Peyer's patch (tissue), 4 donors: ENCODE measurements at regions not wholly inside any gene's neighbourhood (a gene's known extent, or its start where the extent isn't known, plus 50 kb on each side); places are given as distances from the start of the nearest gene placed in this dataset.

ENCODE experiments used
- DNase-seq, 3 donors: peaks; one replicate each; pipeline ENCODE4 v3.0.0-alpha.2; 2017 to 2019
- H3K27ac ChIP-seq, 4 donors: fragments of 200-600 bp; sonication (generic); one replicate each; pipeline ENCODE4 v1.5.1; 2016 to 2019
- H3K27me3 ChIP-seq, 2 donors: fragments of 200-600 bp; sonication (generic); one replicate each; pipeline ENCODE4 v1.5.1; 2019
- H3K36me3 ChIP-seq, 3 donors: fragments of 200-600 bp; sonication (generic); one replicate each; pipeline ENCODE4 v1.5.1; 2016 to 2019
- H3K4me1 ChIP-seq, 4 donors: fragments of 200-600 bp; sonication (generic); one replicate each; pipeline ENCODE4 v1.5.1; 2016 to 2019
- H3K4me3 ChIP-seq, 4 donors: fragments of 200-600 bp; sonication (generic); 1 replicate in 3 of 4; 2 replicates in 1 of 4; pipeline ENCODE4 v1.5.1; 2016 to 2019; ENCODE audit warnings: mild to moderate bottlenecking in 1 of 4
- H3K9me3 ChIP-seq, 4 donors: fragments of 200-600 bp; sonication (generic); one replicate each; pipeline ENCODE4 v1.5.1; 2016 to 2019; ENCODE audit warnings: mild to moderate bottlenecking in 1 of 4
- POLR2A ChIP-seq, 2 donors: fragments of 450-650 bp; IDR thresholded peaks; one replicate each; pipeline ENCODE4 v1.5.1; 2017; ENCODE audit warnings: antibody characterized with exemption in 2 of 2, mild to moderate bottlenecking in 2 of 2, moderate library complexity in 2 of 2
- TF ChIP-seq, protein P1 (sequence below), 6 experiments: fragments of 450-650 bp in 4 of 6; fragments of 200-600 bp in 2 of 6; sonication (generic) in 1 of 6; IDR thresholded peaks; one replicate each; pipeline ENCODE4 v1.5.1; 2017 to 2019; ENCODE audit warnings: antibody characterized with exemption in 6 of 6, mild to moderate bottlenecking in 3 of 6, moderate library complexity in 1 of 6

DNA sequence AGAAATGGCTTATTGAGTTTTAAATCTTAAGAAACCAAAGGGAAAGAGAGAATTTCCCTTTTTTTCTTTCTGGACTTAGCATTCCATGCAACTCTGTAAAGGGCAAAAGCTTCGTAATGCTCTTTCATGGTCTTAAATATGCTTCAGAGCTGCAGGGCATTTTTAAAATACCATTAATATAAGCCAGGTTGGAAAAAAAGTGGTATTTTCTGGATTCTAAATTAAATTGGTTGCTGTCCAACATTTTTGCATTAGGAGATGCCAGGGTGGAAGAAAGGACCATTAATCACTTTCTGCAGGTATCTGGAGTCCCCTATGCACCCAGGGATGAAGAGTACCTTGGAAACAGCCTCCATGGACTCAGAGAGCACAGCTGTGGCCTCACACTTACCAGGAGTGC lies 215.1 kb upstream of the DAPK1 start:
- Histone ChIP-seq H3K9me3 (no peaks in the 10 kb centered on the region), H3K27me3 (no peaks in the 10 kb centered on the region), H3K4me1 (no peaks in the 10 kb centered on the region), H3K4me3 (no peak overlapping the region), H3K36me3 (no peaks in the 10 kb centered on the region), H3K27ac (no peak overlapping the region)
- no peak for TF ChIP-seq POLR2A (IDR thresholded peaks at IDR 0.05)
- TF ChIP-seq, protein P1, sequence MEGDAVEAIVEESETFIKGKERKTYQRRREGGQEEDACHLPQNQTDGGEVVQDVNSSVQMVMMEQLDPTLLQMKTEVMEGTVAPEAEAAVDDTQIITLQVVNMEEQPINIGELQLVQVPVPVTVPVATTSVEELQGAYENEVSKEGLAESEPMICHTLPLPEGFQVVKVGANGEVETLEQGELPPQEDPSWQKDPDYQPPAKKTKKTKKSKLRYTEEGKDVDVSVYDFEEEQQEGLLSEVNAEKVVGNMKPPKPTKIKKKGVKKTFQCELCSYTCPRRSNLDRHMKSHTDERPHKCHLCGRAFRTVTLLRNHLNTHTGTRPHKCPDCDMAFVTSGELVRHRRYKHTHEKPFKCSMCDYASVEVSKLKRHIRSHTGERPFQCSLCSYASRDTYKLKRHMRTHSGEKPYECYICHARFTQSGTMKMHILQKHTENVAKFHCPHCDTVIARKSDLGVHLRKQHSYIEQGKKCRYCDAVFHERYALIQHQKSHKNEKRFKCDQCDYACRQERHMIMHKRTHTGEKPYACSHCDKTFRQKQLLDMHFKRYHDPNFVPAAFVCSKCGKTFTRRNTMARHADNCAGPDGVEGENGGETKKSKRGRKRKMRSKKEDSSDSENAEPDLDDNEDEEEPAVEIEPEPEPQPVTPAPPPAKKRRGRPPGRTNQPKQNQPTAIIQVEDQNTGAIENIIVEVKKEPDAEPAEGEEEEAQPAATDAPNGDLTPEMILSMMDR (IDR thresholded peaks at IDR 0.05), result no peak
- DNase-seq, result no peak

DNA sequence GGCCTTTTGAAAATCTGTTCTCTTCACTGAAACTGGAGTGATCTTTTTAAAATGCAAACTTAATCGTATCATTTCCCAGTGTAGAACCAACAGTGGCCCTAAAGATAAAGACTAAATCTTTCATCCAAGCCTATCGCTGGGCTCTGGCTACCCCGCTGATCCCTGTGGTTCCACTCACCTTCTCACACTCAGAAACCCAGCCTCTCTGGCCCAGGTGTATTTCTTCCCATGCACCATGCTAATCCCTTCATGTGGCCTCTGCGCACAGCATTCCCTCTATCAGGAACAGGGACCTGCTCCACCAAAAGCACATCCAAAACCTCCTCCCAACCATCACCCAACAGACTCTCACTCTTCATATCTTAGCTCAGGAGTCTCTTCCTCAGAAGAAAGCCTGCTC lies 214.1 kb upstream of the DAPK1 start:
- DNase-seq, result no peak
- Histone ChIP-seq H3K36me3 (no peaks in the 10 kb centered on the region), H3K27ac (no peak overlapping the region), H3K27me3 (no peaks in the 10 kb centered on the region), H3K4me1 (no peaks in the 10 kb centered on the region), H3K4me3 (no peak overlapping the region), H3K9me3 (no peaks in the 10 kb centered on the region)
- TF ChIP-seq, protein P1 (IDR thresholded peaks at IDR 0.05), result no peak
- no peak for TF ChIP-seq POLR2A (IDR thresholded peaks at IDR 0.05)

DNA sequence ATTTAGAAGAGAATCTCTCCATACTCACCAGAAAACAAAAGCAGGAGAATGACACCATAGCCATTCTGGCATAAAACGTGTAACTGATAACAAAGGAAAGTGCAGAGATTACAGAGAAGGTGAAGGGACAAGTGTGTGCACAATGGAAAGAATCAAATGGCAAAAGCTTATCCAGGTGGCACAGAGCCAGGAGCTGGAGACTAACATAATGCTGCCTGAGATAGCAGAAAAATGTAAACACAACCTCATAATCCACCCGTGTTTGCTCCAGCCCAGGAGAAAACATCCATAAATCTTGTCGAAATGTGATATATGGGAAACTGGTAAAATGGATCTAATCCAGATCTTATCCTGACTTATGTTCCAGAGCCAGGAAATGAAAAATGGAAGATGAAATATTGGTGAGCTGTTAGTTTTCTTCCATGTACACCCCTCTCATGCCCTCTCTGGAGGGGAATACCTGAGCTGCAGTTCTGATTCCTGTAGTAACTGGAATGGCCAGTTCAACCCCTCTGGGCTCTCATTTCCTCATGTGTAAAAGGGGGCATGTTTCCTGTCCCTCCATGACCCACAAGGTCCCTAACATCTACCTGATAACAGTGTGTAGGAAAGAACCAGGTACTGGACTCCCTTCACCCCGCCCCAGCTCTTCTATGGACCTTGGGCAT lies 212.3 kb upstream of the DAPK1 start:
- Histone ChIP-seq H3K27ac (no peak overlapping the region), H3K4me3 (no peak overlapping the region), H3K27me3 (no peaks in the 10 kb centered on the region), H3K9me3 (no peaks in the 10 kb centered on the region), H3K4me1 (no peaks in the 10 kb centered on the region), H3K36me3 (no peaks in the 10 kb centered on the region)
- TF ChIP-seq POLR2A (IDR thresholded peaks at IDR 0.05), result no peak
- TF ChIP-seq, protein P1 (IDR thresholded peaks at IDR 0.05), result no peak
- DNase-seq, result no peak

DNA sequence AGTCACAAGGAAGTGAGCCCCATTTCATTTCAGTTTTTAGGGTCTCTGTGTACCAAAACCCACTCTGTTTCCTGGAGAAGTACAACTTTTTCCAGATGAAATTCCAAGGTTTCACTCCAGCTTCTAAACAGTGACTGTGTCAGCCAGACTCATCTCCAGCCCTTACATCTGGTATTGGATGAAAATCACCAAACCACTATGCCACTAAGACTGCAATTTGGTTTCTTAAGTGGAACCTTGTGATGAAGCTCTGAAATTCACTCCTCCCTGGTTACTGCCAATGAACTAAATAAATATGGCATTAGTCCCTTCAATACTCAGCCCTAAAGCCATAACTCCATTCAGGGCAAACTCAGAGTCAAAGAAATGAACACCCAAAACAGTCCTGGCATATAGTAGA lies 211.2 kb upstream of the DAPK1 start:
- no peak overlapping the region for H3K4me3 ChIP-seq
- no peaks in the 10 kb centered on the region for H3K27me3 ChIP-seq
- H3K36me3 ChIP-seq, result no peaks in the 10 kb centered on the region
- no peak for DNase-seq
- H3K9me3 ChIP-seq, result no peaks in the 10 kb centered on the region
- H3K27ac ChIP-seq, result no peak overlapping the region
- TF ChIP-seq, protein P1 (IDR thresholded peaks at IDR 0.05), result no peak
- TF ChIP-seq POLR2A (IDR thresholded peaks at IDR 0.05), result no peak
- no peaks in the 10 kb centered on the region for H3K4me1 ChIP-seq

DNA sequence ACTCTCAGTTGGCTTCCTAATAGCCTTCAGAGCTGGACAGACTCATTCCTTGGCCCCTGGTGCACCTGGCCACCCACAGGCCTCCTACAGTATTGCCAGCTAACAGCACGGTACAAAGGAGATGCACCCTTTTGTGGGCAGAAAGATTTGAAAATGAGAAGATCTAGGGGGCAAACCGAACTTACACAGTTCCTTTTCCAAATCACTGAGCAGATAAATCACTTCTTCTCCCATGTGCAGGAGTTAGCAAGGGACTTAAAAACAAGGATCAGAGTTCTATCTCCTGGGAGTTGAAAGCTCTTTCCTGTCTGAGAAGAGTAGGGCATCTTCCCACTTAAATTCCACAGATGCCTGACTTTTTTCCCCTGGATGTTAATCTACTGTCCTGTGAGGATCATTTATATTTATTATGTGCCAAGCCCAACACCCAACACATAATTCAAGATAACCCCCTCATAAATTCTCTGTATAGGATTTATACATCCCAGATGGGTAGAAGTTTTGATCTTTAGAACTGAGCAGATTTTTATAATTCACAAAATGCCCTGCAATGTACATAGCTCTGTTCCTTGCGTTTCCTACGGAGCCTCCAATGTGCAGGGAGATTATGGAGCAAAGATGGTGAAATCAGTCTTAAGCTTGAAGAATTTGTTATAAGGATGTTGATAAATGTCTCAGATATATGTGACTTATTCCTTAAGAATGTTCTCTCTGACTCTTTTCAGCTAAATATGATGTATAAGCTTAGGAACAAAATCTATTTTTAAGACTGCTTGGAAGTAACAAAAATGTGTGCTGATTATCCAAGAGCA lies 207.2 kb upstream of the DAPK1 start:
- Histone ChIP-seq H3K4me1 (no peaks in the 10 kb centered on the region), H3K4me3 (no peak overlapping the region), H3K27ac (no peak overlapping the region), H3K27me3 (no peaks in the 10 kb centered on the region), H3K9me3 (no peaks in the 10 kb centered on the region), H3K36me3 (no peaks in the 10 kb centered on the region)
- TF ChIP-seq, protein P1 (IDR thresholded peaks at IDR 0.05), result no peak
- TF ChIP-seq POLR2A (IDR thresholded peaks at IDR 0.05), result no peak
- no peak for DNase-seq
